Osteoblast (primary cell): ENCODE measurements at regions not wholly inside any gene's neighbourhood (a gene's known extent, or its start where the extent isn't known, plus 50 kb on each side); places are given as distances from the start of the nearest gene placed in this dataset. TPM values are rescaled to one million over a fixed set of nuclear protein-coding genes. Genes with fewer than 3 reads are reported as not detected.

Experiments used
- DNase-seq: peaks from one replicate; pipeline ENCODE4 v3.0.0; 2011; ENCODE audit warnings: low spot score, mixed read lengths; ENCODE audit not compliant: insufficient read length; ENCODE audit errors: missing footprints
- H2AFZ ChIP-seq: 2 replicates; pipeline ENCODE4 v1.6.0; 2011; ENCODE audit warnings: mild to moderate bottlenecking, low read length
- H3K27ac ChIP-seq: 2 replicates; pipeline ENCODE4 v1.5.1; 2011; ENCODE audit warnings: mild to moderate bottlenecking, low read depth, low read length, moderate library complexity
- H3K27me3 ChIP-seq: 2 replicates; pipeline ENCODE4 v1.6.0; 2012; ENCODE audit warnings: mild to moderate bottlenecking, control low read depth, inconsistent platforms, low read length, moderate library complexity; ENCODE audit not compliant: insufficient read depth
- H3K36me3 ChIP-seq: 2 replicates; pipeline ENCODE4 v1.5.1; 2011; ENCODE audit warnings: mild to moderate bottlenecking, low read length, control low read depth, moderate library complexity; ENCODE audit not compliant: insufficient read depth
- H3K4me1 ChIP-seq: 2 replicates; pipeline ENCODE4 v1.5.1; 2011; ENCODE audit warnings: mild to moderate bottlenecking, low read length, control low read depth, moderate library complexity; ENCODE audit not compliant: insufficient read depth
- H3K4me2 ChIP-seq: 2 replicates; pipeline ENCODE4 v1.6.0; 2011; ENCODE audit warnings: mild to moderate bottlenecking, low read length; ENCODE audit not compliant: insufficient read depth
- H3K4me3 ChIP-seq: fragments of 200-600 bp; sonication (generic); 3 replicates; pipeline ENCODE4 v1.5.1; 2012; ENCODE audit warnings: mild to moderate bottlenecking, low read length, inconsistent platforms; ENCODE audit not compliant: insufficient read depth
- H3K79me2 ChIP-seq: 2 replicates; pipeline ENCODE4 v1.6.0; 2012; ENCODE audit warnings: mild to moderate bottlenecking, low read length, control low read depth, inconsistent platforms; ENCODE audit not compliant: insufficient read depth
- H3K9me3 ChIP-seq: 2 replicates; pipeline ENCODE4 v1.5.1; 2011; ENCODE audit warnings: low read depth, low read length, control low read depth
- H4K20me1 ChIP-seq: 2 replicates; pipeline ENCODE4 v1.6.0; 2012; ENCODE audit warnings: mild to moderate bottlenecking, low read length, control low read depth; ENCODE audit not compliant: insufficient read depth
- small RNA-seq: library from RNA; depleted of rRNA; stranded (forward); fragments of <200 nt; gene quantifications from one replicate; pipeline ENCODE3, GENCODE V24; 2012
- TF ChIP-seq, protein P1 (sequence below): IDR thresholded peaks from 2 replicates; pipeline ENCODE4 v1.5.1; 2011; ENCODE audit warnings: mild to moderate bottlenecking, low read depth, low read length, moderate library complexity; ENCODE audit errors: extremely low read depth

GRCh38 chr2:143819190-143819735, 690.0 kb downstream of the ARHGAP15 start:
- Histone ChIP-seq H3K9me3 (no peaks in the 10 kb centered on the region), H3K27ac (no peak overlapping the region), H3K36me3 (no peaks in the 10 kb centered on the region), H2AFZ (no peak overlapping the region), H4K20me1 (no peaks in the 10 kb centered on the region), H3K27me3 (no peaks in the 10 kb centered on the region), H3K79me2 (no peaks in the 10 kb centered on the region), H3K4me2 (no peak overlapping the region), H3K4me3 (no peak overlapping the region), H3K4me1 (no peaks in the 10 kb centered on the region)
- DNase-seq, result no peak
- TF ChIP-seq, protein P1, sequence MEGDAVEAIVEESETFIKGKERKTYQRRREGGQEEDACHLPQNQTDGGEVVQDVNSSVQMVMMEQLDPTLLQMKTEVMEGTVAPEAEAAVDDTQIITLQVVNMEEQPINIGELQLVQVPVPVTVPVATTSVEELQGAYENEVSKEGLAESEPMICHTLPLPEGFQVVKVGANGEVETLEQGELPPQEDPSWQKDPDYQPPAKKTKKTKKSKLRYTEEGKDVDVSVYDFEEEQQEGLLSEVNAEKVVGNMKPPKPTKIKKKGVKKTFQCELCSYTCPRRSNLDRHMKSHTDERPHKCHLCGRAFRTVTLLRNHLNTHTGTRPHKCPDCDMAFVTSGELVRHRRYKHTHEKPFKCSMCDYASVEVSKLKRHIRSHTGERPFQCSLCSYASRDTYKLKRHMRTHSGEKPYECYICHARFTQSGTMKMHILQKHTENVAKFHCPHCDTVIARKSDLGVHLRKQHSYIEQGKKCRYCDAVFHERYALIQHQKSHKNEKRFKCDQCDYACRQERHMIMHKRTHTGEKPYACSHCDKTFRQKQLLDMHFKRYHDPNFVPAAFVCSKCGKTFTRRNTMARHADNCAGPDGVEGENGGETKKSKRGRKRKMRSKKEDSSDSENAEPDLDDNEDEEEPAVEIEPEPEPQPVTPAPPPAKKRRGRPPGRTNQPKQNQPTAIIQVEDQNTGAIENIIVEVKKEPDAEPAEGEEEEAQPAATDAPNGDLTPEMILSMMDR, result no peak

Small RNAs in the stretch of these regions (small RNA-seq; reads per million reads assigned to genes)
- gene RF00019, result not detected
